AG09319 (cell line): ENCODE measurements at regions not wholly inside any gene's neighbourhood (a gene's known extent, or its start where the extent isn't known, plus 50 kb on each side); places are given as distances from the start of the nearest gene placed in this dataset.

Source experiments
- DNase-seq: peaks from one replicate; pipeline ENCODE4 v3.0.0-alpha.2; 2010; ENCODE audit warnings: low read depth; ENCODE audit errors: extremely low read depth
- TF ChIP-seq, protein P1 (sequence below): IDR thresholded peaks from 2 replicates; pipeline ENCODE4 v1.5.1; 2011; ENCODE audit warnings: low read depth, mild to moderate bottlenecking, inconsistent platforms, low read length, moderate library complexity

DNA sequence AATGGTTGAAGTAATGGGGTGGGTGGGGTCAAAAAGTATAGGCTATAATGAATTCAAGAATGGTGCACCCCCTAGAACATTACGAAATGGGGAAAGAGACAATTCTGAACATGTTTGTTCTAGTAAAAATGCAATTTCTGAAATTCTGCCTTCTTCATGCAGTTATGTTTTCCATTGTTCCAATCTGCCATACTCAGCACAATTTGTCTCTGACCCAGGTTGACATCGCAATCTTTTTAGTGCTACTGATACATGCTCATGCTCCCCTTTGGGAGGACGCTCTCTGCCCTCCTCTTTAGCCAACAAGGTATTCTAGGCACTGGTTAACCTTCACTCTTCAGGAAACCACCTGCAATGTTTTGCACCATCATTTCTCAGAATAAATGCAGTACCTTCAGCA lies 1303.9 kb upstream of the PIK3C3 start:
- TF ChIP-seq, protein P1, sequence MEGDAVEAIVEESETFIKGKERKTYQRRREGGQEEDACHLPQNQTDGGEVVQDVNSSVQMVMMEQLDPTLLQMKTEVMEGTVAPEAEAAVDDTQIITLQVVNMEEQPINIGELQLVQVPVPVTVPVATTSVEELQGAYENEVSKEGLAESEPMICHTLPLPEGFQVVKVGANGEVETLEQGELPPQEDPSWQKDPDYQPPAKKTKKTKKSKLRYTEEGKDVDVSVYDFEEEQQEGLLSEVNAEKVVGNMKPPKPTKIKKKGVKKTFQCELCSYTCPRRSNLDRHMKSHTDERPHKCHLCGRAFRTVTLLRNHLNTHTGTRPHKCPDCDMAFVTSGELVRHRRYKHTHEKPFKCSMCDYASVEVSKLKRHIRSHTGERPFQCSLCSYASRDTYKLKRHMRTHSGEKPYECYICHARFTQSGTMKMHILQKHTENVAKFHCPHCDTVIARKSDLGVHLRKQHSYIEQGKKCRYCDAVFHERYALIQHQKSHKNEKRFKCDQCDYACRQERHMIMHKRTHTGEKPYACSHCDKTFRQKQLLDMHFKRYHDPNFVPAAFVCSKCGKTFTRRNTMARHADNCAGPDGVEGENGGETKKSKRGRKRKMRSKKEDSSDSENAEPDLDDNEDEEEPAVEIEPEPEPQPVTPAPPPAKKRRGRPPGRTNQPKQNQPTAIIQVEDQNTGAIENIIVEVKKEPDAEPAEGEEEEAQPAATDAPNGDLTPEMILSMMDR: no peak
- no peak for DNase-seq

DNA sequence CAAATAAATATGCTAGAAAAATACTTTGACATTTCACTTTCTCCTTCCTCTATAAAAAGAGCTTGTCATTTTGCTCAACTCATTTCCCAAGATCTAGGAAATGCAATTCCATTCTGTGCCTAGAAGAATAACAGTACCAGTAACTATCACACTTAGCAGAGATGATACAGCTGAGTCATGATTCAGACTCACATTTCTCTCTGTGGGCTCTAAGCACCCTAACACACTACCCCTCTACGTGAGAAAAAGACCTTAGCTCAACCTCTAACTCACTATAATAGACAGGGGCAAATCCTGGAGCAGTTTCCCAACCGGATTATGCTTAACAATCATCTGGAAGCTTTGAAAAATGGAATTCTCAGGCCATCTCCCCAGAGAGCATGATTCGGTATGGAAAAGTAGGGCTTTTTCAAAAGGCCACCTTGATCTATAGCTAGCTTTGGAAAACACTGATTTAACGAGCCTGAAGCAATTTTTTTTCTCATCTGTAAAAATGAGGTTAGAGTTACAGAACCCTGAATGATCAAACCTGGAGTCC lies 1312.3 kb upstream of the PIK3C3 start:
- DNase-seq: no peak
- TF ChIP-seq, protein P1: no peak

DNA sequence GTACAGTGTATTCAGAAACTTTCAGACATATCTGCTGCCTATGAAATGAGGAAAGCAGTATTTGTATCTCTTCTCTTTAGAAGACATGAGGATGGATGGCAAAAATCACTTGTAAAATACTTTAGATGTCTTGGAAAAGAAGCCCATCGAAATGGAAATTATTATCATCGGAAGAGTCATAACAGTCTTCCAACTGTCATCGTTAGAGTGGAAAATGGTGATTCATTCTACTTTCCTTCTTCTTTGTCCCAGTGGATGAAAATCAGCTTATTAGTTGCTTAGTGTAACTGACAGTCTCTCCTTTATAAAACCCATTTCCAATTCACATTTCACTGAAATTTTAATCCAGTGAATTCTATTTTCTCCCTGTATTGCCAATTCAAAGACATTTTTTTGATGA lies 1323.7 kb upstream of the PIK3C3 start:
- DNase-seq: no peak
- TF ChIP-seq, protein P1: no peak

DNA sequence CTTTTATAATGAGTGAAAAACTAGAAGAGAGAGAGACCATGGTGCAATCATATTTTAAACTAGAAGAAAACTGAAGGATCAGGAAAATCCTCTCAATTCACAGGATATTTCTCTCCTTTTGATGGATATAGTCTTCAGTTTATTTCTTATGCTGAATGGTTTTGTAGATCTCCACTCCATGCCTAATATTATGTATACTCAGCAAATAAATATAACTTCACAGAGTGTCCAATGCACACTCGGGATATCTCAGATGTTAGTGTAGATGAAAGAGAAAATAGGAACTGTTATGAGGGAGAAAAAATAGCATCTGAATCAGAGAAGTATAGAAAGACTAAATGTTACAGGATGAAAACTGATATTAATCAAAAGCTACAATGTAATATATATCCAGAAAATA lies 1324.5 kb upstream of the PIK3C3 start:
- no peak for DNase-seq
- TF ChIP-seq, protein P1: no peak

DNA sequence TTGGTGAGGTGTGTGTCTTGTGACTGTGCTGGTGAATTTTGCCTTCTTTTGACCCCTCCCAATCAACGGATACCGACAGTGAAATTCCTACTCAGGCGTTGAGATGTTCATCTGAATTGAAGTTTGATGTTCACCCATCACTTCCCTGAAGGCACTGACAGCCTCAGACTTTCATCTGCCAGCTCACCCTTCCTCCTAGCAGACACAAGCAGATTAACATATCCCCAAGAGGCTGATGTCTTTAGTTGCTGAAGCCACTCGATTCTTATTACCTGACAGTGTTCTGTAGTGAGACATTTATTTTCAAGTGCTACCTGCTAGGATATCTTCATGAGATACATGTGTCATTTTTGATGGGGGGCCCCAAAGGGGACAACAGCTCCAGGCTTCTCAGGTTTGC lies 1330.1 kb upstream of the PIK3C3 start:
- no peak for DNase-seq
- TF ChIP-seq, protein P1: no peak

DNA sequence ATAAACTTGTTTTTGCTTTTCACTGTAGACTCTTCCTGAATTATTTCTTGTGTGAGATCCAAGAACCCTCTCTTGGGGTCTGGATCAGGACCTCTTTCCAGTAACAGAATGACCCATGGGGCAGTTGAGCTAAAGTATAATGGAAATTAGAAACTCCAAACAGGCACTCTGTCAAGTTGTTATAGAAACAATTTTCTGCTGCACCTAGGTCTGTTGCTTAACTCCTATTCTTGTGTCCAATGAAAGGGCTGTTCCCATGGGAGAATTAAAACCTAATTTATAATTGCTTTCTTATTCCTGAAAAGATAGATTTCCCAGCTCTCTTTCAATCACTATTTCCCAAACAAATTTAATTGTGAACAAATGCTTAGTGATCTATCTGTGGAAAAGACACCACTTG lies 1341.3 kb upstream of the PIK3C3 start:
- no peak for DNase-seq

DNA sequence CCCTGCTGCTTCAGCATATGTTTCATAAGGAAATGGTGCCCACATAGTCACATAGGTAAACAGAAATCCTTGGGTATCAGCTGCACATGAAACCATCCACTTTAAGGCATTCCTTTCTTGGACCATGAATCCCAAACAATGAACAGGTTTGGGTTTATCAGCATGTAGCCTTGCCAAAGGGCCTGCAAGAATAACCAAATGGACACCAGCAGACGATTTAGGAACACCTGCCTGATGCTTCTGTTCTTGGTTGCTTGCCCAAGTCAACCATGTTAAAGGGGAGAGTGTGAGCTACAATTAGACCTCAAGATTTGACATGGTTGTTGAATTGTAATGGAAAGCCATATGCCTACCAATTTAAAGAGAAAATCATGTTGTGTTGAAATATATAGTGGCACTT lies 1342.7 kb upstream of the PIK3C3 start:
- TF ChIP-seq, protein P1: no peak
- DNase-seq: no peak

More for the DNA sequence above, 1341.3 kb upstream of the PIK3C3 start:
- TF ChIP-seq, protein P1: no peak
